ENCODE measurements at regions not wholly inside any gene's neighbourhood (a gene's known extent, or its start where the extent isn't known, plus 50 kb on each side); places are given as distances from the start of the nearest gene placed in this dataset.

DNA sequence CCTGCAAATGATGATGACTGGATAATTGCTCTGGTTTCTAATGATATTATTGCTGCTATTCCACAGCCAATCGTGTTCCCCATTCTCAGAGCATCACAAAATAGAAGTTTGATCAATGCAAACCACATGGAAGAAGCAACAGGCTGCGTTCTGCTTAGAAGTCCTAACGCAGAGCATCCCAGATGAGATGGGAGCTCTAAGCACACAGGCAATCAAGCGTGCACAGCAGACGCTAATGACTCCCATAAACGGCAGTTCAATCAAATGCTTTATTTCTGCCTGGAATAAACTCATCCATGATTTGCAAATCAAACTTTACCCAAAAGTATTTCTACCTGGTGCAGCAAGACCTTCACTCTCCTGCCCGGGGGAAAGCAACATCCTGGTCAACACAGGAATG, 304.2 kb downstream of the FBXO15 start:
- H3K27ac Mint-ChIP-seq: no peak overlapping the region
- H3K9me3 Mint-ChIP-seq: no peaks in the 10 kb centered on the region
- H3K36me3 Mint-ChIP-seq: no peaks in the 10 kb centered on the region
- H3K4me3 Mint-ChIP-seq: no peak overlapping the region
- peaks cover 3% of the 10 kb centered on the region for H3K4me1 Mint-ChIP-seq
- H3K27me3 Mint-ChIP-seq: peaks cover 1% of the 10 kb centered on the region
- DNase-seq (ENCODE audit: low spot score in 2 of 2) (no peak), ATAC-seq (ENCODE audit: low read depth) (no peak)

DNA sequence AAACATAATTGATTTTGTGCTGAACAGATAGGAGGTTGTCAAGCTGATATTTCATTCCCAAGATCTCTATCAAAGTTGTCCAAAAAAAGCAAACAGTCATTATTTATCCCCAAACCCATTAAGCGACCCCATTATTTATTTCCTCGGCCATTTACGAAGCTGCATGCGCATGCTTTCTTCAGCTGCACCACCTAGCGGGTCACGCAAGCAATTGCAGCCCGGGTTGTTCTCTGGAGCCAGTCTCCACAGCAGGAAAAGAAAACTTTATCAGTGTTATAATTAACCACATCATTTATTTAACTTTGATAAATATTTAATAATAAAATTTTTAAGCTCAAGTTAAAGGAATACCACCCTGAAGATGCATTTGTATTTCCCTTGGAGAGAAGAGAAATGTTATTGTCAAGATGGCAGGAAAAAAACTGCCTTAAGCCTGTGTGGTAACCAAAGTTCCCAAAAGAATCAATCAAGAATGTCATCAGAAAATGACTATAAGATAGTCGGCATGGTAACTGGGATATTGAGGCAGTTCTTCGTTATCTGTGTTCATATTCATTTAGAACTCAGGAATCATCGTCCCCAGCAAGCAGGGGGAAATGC, 304.7 kb downstream of the FBXO15 start:
- Mint-ChIP-seq H3K27ac (no peak overlapping the region), H3K9me3 (no peaks in the 10 kb centered on the region), H3K27me3 (peaks cover 1% of the 10 kb centered on the region), H3K4me1 (peaks cover 3% of the 10 kb centered on the region), H3K4me3 (peak overlapping the region; percentile 24), H3K36me3 (no peaks in the 10 kb centered on the region)
- DNase-seq (ENCODE audit: low spot score in 2 of 2) (peak; percentile 27 to 41), ATAC-seq (ENCODE audit: low read depth) (peak; percentile 60)

DNA sequence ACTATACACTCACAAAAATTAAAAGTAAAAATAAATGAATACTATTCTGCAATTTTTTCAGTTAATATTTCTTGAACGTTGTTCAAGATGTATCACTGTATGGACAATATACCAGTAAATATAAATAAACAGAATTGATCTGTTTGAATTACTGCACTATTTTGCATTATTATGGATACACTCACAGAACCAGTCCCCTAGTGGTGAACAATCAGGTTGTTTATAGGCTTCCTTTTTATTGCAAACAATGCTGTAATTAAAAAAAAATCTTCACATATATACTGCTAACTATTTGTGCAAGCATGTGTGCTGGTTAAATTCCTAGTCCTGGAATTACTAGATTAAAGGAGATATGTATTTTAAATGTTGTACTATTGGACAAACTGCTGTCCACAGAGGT, 306.0 kb downstream of the FBXO15 start:
- DNase-seq (ENCODE audit: low spot score in 2 of 2) (no peak), ATAC-seq (ENCODE audit: low read depth) (no peak)
- peaks cover 3% of the 10 kb centered on the region for H3K4me1 Mint-ChIP-seq
- no peaks in the 10 kb centered on the region for H3K36me3 Mint-ChIP-seq
- H3K9me3 Mint-ChIP-seq: no peaks in the 10 kb centered on the region
- no peak overlapping the region for H3K27ac Mint-ChIP-seq
- no peak overlapping the region for H3K4me3 Mint-ChIP-seq
- peaks cover 1% of the 10 kb centered on the region for H3K27me3 Mint-ChIP-seq

DNA sequence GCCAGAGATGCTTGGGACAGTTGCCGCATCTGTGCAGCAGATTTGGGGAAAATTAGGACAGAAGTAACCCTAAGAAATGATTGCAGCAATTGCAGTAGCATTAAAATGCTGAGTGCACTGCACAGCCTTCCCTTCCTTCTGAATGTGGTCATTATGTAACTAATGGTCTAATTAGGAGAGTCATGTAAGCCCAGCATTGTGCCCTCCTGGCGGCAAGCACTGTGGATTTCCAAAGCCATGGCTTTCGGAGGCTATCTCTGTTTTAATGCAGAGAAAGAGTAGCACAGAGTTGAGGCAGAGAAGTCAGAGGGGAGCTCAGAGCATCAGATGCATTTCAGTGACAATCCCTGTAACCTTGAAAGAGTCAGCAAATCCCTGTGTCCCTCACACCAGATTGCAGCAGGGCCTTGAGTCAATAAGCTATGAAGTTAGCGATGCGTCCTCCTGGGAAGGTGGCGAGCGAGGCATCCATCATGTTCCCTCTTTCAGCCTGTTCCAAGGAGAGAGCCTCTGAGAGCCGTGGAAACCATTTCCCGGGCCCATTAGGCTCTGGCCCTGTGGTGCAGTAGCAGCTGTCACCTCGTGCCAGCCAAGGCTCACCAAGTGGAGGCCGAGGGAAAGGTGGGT, 307.2 kb downstream of the FBXO15 start:
- Mint-ChIP-seq H3K9me3 (no peaks in the 10 kb centered on the region), H3K36me3 (no peaks in the 10 kb centered on the region), H3K27ac (no peak overlapping the region), H3K4me3 (no peak overlapping the region), H3K27me3 (peaks cover 1% of the 10 kb centered on the region), H3K4me1 (peaks cover 3% of the 10 kb centered on the region)
- no peak for DNase-seq (ENCODE audit: low spot score in 2 of 2)
- ATAC-seq (ENCODE audit: low read depth): no peak

DNA sequence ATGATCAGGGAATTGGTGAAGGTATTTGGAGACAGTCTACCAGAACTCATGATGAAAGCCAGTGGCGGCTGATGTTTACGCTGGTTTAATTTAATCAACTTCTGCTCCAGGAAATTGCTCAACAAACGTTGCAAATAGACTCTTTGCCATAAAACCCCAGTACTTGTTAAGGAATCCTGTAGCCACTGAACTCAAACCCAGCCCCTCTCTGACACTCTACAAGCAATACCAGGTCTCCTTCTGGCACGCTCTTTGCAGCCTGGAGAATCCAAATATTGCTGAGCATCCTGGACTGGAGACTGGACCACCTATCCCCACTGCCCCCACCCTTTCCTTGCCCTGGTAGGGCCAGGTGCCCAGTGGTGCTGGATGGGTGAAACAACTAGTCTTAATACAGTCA, 308.2 kb downstream of the FBXO15 start:
- ATAC-seq (ENCODE audit: low read depth) (no peak), DNase-seq (ENCODE audit: low spot score in 2 of 2) (no peak)
- no peaks in the 10 kb centered on the region for H3K36me3 Mint-ChIP-seq
- H3K4me1 Mint-ChIP-seq: peaks cover 3% of the 10 kb centered on the region
- H3K27ac Mint-ChIP-seq: no peak overlapping the region
- peaks cover 1% of the 10 kb centered on the region for H3K27me3 Mint-ChIP-seq
- no peak overlapping the region for H3K4me3 Mint-ChIP-seq
- no peaks in the 10 kb centered on the region for H3K9me3 Mint-ChIP-seq

- ATAC-seq (ENCODE audit: low read depth) (no peak), DNase-seq (ENCODE audit: low spot score in 2 of 2) (no peak)
- Mint-ChIP-seq H3K36me3 (no peaks in the 10 kb centered on the region), H3K27me3 (peaks cover 1% of the 10 kb centered on the region), H3K9me3 (no peaks in the 10 kb centered on the region), H3K4me1 (peaks cover 3% of the 10 kb centered on the region), H3K27ac (no peak overlapping the region), H3K4me3 (no peak overlapping the region)
Observed at GRCh38 chr18:73838107-73838506, 309.5 kb downstream of the FBXO15 start.

DNA sequence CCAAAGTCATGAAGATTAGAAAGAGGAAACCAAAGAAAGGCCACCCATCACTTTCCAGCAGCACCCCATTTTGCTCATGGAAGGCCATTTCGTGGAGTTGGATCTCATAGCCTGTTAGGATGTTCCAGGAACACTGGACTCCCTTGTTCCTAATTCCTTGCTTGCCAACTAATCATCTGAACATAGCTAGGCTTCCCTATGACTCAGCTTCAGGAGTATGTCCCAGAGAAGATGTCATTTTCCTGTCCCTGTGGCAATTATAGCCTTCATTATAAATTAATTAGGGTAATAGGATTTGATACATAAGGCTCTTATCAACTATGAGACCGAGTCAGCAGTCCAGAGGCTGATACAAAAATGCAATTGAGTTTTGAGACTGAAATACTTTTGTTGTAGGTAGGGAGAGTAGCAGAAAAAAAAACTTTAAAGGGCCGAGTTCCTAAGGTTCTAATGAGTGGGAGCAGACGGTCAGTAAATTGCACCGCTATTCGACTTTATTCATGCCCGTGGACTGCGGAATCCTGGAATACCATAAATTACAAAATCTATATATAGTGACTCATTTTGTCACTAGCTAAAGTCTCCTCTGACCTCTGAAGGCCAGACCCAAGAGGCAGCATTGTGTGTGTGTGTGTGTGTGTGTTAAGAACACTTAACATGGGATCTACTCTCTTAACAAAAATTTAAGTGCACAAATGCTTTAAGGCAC, 311.8 kb downstream of the FBXO15 start:
- no peak overlapping the region for H3K27ac Mint-ChIP-seq
- no peaks in the 10 kb centered on the region for H3K27me3 Mint-ChIP-seq
- no peaks in the 10 kb centered on the region for H3K4me1 Mint-ChIP-seq
- no peaks in the 10 kb centered on the region for H3K9me3 Mint-ChIP-seq
- ATAC-seq (ENCODE audit: low read depth) (no peak), DNase-seq (ENCODE audit: low spot score in 2 of 2) (no peak)
- no peak overlapping the region for H3K4me3 Mint-ChIP-seq
- no peaks in the 10 kb centered on the region for H3K36me3 Mint-ChIP-seq

- Mint-ChIP-seq H3K36me3 (no peaks in the 10 kb centered on the region), H3K4me1 (no peaks in the 10 kb centered on the region), H3K4me3 (no peak overlapping the region), H3K9me3 (no peaks in the 10 kb centered on the region), H3K27me3 (no peaks in the 10 kb centered on the region), H3K27ac (no peak overlapping the region)
- ATAC-seq (ENCODE audit: low read depth) (no peak), DNase-seq (ENCODE audit: low spot score in 2 of 2) (no peak)
Observed at GRCh38 chr18:73835039-73835438, 312.6 kb downstream of the FBXO15 start.

DNA sequence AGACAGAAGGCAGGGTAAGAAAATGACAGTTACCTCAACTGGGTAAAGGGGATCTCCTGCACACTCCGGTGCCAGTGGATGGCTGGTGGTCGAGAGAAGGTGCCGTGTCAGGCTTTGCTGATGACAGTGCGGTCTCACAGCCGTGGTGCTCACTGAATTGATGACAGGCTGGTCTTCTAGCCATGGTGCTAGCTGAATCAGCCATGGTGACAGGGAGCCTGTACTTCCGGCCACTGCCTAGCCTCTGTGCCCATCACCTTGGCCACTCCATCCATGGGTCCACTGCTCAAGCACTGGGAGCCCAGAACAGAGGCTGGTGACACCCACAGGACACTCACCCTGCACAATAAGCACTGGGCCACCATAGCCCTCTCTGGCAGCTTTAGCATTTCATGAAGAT, 315.9 kb downstream of the FBXO15 start:
- DNase-seq (ENCODE audit: low spot score in 2 of 2): no peak
- Mint-ChIP-seq H3K9me3 (no peaks in the 10 kb centered on the region), H3K27ac (no peak overlapping the region), H3K27me3 (no peaks in the 10 kb centered on the region), H3K36me3 (no peaks in the 10 kb centered on the region), H3K4me1 (peaks cover 2% of the 10 kb centered on the region), H3K4me3 (no peak overlapping the region)
- no peak for ATAC-seq (ENCODE audit: low read depth)

DNA sequence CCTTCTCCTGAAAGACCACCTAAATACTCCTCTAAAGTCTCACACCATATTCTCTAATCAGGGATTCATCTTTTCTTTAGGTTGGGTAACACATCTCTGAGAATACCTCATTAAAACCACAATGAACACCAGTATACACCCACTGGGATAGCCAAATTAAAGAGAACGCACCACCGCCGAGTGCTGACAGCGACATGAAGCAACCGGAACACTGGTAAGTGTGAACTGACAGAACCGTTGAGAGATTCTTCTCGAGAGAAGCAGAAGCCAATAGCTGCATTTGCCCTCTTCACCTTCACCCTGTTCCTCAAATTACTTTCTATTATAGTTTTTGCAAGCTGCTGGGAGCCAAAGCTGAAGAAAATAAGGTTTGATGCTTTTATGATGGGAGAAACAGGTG, 318.5 kb downstream of the FBXO15 start:
- no peak for DNase-seq (ENCODE audit: low spot score in 2 of 2)
- Mint-ChIP-seq H3K9me3 (peaks cover 2% of the 10 kb centered on the region), H3K4me3 (no peak overlapping the region), H3K27ac (no peak overlapping the region), H3K27me3 (no peaks in the 10 kb centered on the region), H3K4me1 (peaks cover 2% of the 10 kb centered on the region), H3K36me3 (no peaks in the 10 kb centered on the region)
- no peak for ATAC-seq (ENCODE audit: low read depth)

GRCh38 chr18:73827801-73828200, 319.8 kb downstream of the FBXO15 start:
- DNase-seq (ENCODE audit: low spot score in 2 of 2) (no peak), ATAC-seq (ENCODE audit: low read depth) (no peak)
- Mint-ChIP-seq H3K9me3 (peaks cover 2% of the 10 kb centered on the region), H3K4me1 (peaks cover 2% of the 10 kb centered on the region), H3K27me3 (no peaks in the 10 kb centered on the region), H3K4me3 (no peak overlapping the region), H3K27ac (no peak overlapping the region), H3K36me3 (no peaks in the 10 kb centered on the region)

GRCh38 chr18:73826098-73826497, 321.5 kb downstream of the FBXO15 start:
- Mint-ChIP-seq H3K4me1 (peaks cover 2% of the 10 kb centered on the region), H3K27ac (no peak overlapping the region)
- DNase-seq (ENCODE audit: low spot score in 2 of 2): no peak

DNA sequence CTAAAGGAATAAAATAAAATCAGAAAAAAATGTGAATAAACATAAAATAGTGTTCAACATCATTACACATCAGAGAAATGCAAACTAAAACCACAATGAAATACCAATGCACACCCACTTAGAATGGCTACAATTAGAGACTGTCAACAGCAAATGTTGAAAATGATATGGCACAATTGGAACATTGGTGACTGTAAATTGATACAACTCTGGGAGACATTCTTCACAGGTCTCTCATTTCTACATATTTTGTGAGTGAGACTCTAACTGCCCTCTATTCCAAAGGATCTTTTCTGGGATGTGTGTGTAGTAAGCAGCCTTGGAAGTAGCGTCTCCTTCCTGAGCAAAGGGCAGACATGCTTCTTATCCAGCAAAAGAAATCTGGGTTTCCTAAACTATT, 323.0 kb downstream of the FBXO15 start:
- H3K27me3 Mint-ChIP-seq: no peaks in the 10 kb centered on the region
- H3K36me3 Mint-ChIP-seq: no peaks in the 10 kb centered on the region
- H3K4me1 Mint-ChIP-seq: peaks cover 2% of the 10 kb centered on the region
- H3K9me3 Mint-ChIP-seq: peaks cover 2% of the 10 kb centered on the region
- DNase-seq (ENCODE audit: low spot score in 2 of 2): no peak
- no peak overlapping the region for H3K4me3 Mint-ChIP-seq
- ATAC-seq (ENCODE audit: low read depth): no peak
- H3K27ac Mint-ChIP-seq: no peak overlapping the region

More at GRCh38 chr18:73826098-73826497, 321.5 kb downstream of the FBXO15 start:
- Mint-ChIP-seq H3K4me3 (no peak overlapping the region), H3K27me3 (no peaks in the 10 kb centered on the region), H3K9me3 (peaks cover 2% of the 10 kb centered on the region), H3K36me3 (no peaks in the 10 kb centered on the region)
- no peak for ATAC-seq (ENCODE audit: low read depth)

DNA sequence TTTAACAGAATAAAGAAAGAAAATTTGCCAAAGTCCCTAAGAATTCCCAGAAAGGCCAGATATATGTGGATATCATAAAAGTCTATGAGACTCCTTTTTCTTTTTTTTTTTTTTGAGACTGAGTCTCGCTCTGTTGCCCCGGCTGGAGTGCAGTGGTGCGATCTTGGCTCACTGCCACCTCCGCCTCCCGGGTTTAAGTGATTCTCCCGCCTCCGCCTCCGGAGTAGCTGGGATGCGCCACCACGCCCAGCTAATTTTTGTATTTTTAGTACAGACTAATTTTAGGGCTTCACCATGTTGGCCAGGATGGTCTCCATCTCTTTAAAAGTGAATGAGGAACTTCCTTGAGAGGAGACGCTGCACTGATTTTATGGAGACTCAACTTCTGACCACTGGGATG, 335.2 kb downstream of the FBXO15 start:
- Mint-ChIP-seq H3K4me1 (no peaks in the 10 kb centered on the region), H3K27ac (no peak overlapping the region), H3K9me3 (no peaks in the 10 kb centered on the region), H3K36me3 (no peaks in the 10 kb centered on the region), H3K27me3 (no peaks in the 10 kb centered on the region), H3K4me3 (no peak overlapping the region)
- DNase-seq (ENCODE audit: low spot score in 2 of 2) (no peak), ATAC-seq (ENCODE audit: low read depth) (no peak)
